GM23248 (cell line): ENCODE measurements at regions not wholly inside any gene's neighbourhood (a gene's known extent, or its start where the extent isn't known, plus 50 kb on each side); places are given as distances from the start of the nearest gene placed in this dataset.

Source experiments
- EZH2 ChIP-seq: fragments of 200-600 bp; sonication (generic); IDR thresholded peaks from 2 replicates; pipeline ENCODE4 v1.6.1; 2018; ENCODE audit warnings: antibody characterized with exemption, mild to moderate bottlenecking; ENCODE audit not compliant: insufficient read depth, poor library complexity, severe bottlenecking
- EZH2phosphoT487 ChIP-seq: fragments of 200-600 bp; sonication (generic); IDR thresholded peaks from 2 replicates; pipeline ENCODE4 v1.6.1; 2018; ENCODE audit warnings: antibody characterized with exemption, moderate library complexity, mild to moderate bottlenecking, low read depth; ENCODE audit not compliant: insufficient read depth

GRCh38 chr10:117819304-117819703 lies 227.4 kb downstream of the RAB11FIP2 start:
- TF ChIP-seq EZH2phosphoT487 (no peak), EZH2 (no peak)
